ENCODE measurements at regions not wholly inside any gene's neighbourhood (a gene's known extent, or its start where the extent isn't known, plus 50 kb on each side); places are given as distances from the start of the nearest gene placed in this dataset.

GRCh38 chr1:37146071-37146470, 111.8 kb upstream of the GRIK3 start:
- ATAC-seq (ENCODE audit: insufficient read depth, low FRiP score) = no peak
- 45 to 76% methylated on average over 3 of the region's 3 CpGs for WGBS, 2 donors
- TF ChIP-seq CTCF (IDR thresholded peaks at IDR 0.05; ENCODE audit: control extremely low read depth, extremely low read depth) = no peak

GRCh38 chr1:37147392-37147831, 113.1 kb upstream of the GRIK3 start:
- WGBS, 2 donors = 77 to 86% methylated on average over 2 of the region's 2 CpGs
- no peak for DNase-seq
- no peak for TF ChIP-seq CTCF (IDR thresholded peaks at IDR 0.05; ENCODE audit: control extremely low read depth, extremely low read depth)

More at GRCh38 chr1:37146071-37146470, 111.8 kb upstream of the GRIK3 start:
- no peak for DNase-seq
- Histone ChIP-seq H3K9ac (ENCODE audit: insufficient read depth in 1 of 2, low read length in 2 of 2) (no peak overlapping the region), H3K4me3 (no peak overlapping the region), H3K27me3 (ENCODE audit: control insufficient read depth in 3 of 3, insufficient read depth in 3 of 3, low read length in 2 of 3) (no peaks in the 10 kb centered on the region), H3K9me3 (ENCODE audit: control insufficient read depth in 4 of 4, insufficient read depth in 3 of 4, low read length in 3 of 4) (peaks cover 0 to 3% (median 0%) of the 10 kb centered on the region in 4 donors), H3K4me1 (ENCODE audit: control insufficient read depth in 5 of 5, insufficient read depth in 5 of 5, low read length in 5 of 5) (no peaks in the 10 kb centered on the region), H3K36me3 (ENCODE audit: control insufficient read depth in 4 of 4, insufficient read depth in 4 of 4, low read length in 4 of 4) (no peaks in the 10 kb centered on the region), H3K27ac (ENCODE audit: low read depth in 1 of 2, low read length in 1 of 2) (no peak overlapping the region)

GRCh38 chr1:37147906-37148305, 113.6 kb upstream of the GRIK3 start:
- H3K9ac ChIP-seq (ENCODE audit: insufficient read depth in 1 of 2, low read length in 2 of 2) = no peak overlapping the region

More at GRCh38 chr1:37147392-37147831, 113.1 kb upstream of the GRIK3 start:
- Histone ChIP-seq H3K4me3 (no peak overlapping the region), H3K9ac (ENCODE audit: insufficient read depth in 1 of 2, low read length in 2 of 2) (no peak overlapping the region), H3K27me3 (ENCODE audit: control insufficient read depth in 3 of 3, insufficient read depth in 3 of 3, low read length in 2 of 3) (no peaks in the 10 kb centered on the region), H3K4me1 (ENCODE audit: control insufficient read depth in 5 of 5, insufficient read depth in 5 of 5, low read length in 5 of 5) (no peaks in the 10 kb centered on the region), H3K27ac (ENCODE audit: low read depth in 1 of 2, low read length in 1 of 2) (no peak overlapping the region), H3K36me3 (ENCODE audit: control insufficient read depth in 4 of 4, insufficient read depth in 4 of 4, low read length in 4 of 4) (no peaks in the 10 kb centered on the region), H3K9me3 (ENCODE audit: control insufficient read depth in 4 of 4, insufficient read depth in 3 of 4, low read length in 3 of 4) (peaks cover 0 to 3% (median 0%) of the 10 kb centered on the region in 4 donors)
- ATAC-seq (ENCODE audit: insufficient read depth, low FRiP score) = no peak

More at GRCh38 chr1:37147906-37148305, 113.6 kb upstream of the GRIK3 start:
- Histone ChIP-seq H3K4me3 (no peak overlapping the region), H3K36me3 (ENCODE audit: control insufficient read depth in 4 of 4, insufficient read depth in 4 of 4, low read length in 4 of 4) (no peaks in the 10 kb centered on the region), H3K27ac (ENCODE audit: low read depth in 1 of 2, low read length in 1 of 2) (no peak overlapping the region), H3K9me3 (ENCODE audit: control insufficient read depth in 4 of 4, insufficient read depth in 3 of 4, low read length in 3 of 4) (peaks cover 0 to 3% (median 0%) of the 10 kb centered on the region in 4 donors), H3K4me1 (ENCODE audit: control insufficient read depth in 5 of 5, insufficient read depth in 5 of 5, low read length in 5 of 5) (no peaks in the 10 kb centered on the region), H3K27me3 (ENCODE audit: control insufficient read depth in 3 of 3, insufficient read depth in 3 of 3, low read length in 2 of 3) (no peaks in the 10 kb centered on the region)
- DNase-seq (no peak), ATAC-seq (ENCODE audit: insufficient read depth, low FRiP score) (no peak)
- WGBS, 2 donors = 51 to 57% methylated on average over 2 of the region's 2 CpGs
- TF ChIP-seq CTCF (IDR thresholded peaks at IDR 0.05; ENCODE audit: control extremely low read depth, extremely low read depth) = no peak

Measured in lung (tissue), 11 donors.